ENCODE measurements at regions not wholly inside any gene's neighbourhood (a gene's known extent, or its start where the extent isn't known, plus 50 kb on each side); places are given as distances from the start of the nearest gene placed in this dataset.

DNA sequence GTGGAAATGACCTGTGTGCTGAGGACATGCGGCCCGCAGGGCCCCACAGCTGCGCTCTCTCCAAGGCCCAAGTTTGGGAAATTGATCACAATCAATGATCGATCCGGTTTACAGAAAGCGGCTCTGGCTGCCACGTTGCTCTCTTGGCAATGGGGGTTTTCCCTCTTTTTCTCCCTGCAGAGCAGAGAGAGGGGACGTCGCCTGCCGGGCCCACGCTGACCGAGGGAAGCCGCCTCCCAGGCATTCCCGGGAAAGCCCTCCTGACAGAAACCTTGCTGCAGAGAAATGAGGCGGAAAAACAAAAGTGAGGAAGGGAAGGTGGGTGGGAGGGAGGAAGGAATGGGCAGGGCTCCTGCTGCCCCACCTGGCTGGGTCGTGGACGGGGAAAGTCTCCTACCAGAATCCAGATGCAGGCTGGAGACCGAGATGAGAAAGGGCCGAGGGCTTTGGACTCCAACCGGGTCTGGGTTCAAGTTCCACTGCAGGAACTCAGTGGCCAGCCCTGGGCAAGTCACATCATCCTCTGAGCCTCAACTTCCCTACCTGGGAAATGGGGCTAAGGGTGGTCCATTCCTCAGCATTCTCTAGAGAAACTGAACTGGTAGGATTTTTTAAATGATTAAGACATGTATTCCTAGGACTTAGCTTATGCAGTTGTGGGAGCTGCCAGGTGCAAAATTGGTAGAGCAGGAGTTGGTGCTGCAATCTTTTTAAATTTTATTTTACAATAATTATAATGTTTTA lies 75.5 kb downstream of the PHETA1 start:
- RAD21 ChIA-PET (ENCODE audit: unreplicated experiment), result no interaction called here
- no peak overlapping the region for H3K4me3 ChIP-seq
- H3K4me1 ChIP-seq (ENCODE audit: control insufficient read depth, insufficient read depth, low read length), result no peaks in the 10 kb centered on the region
- BruUV-seq (replicated peaks), result no TSS peak
- no peaks in the 10 kb centered on the region for H4K20me1 ChIP-seq (ENCODE audit: control insufficient read depth, insufficient read depth)
- H3K4me2 ChIP-seq (ENCODE audit: control insufficient read depth, insufficient read depth), result no peak overlapping the region
- intact Hi-C loops (cut with micrococcal nuclease; ENCODE audit: unreplicated experiment) (no loop called here), in situ Hi-C loops (cut with MboI) (no loop called here)
- H3K27me3 ChIP-seq (replicated peaks in 1 of 2; ENCODE audit: control insufficient read depth in 2 of 2, insufficient read depth in 2 of 2, low read length in 1 of 2), result no peaks in the 10 kb centered on the region
- H3K27ac ChIP-seq (ENCODE audit: control insufficient read depth, insufficient read depth), result no peak overlapping the region
- TF ChIP-seq SIX5 (IDR thresholded peaks at IDR 0.05; ENCODE audit: low read depth, low read length, severe bottlenecking), result no peak
- TF ChIP-seq BCL11A (IDR thresholded peaks at IDR 0.05; ENCODE audit: low read depth, low read length), result no peak
- TF ChIP-seq SMC3 (IDR thresholded peaks at IDR 0.05; ENCODE audit: borderline replicate concordance, low read length), result no peak
- no peaks in the 10 kb centered on the region for H3K79me2 ChIP-seq (ENCODE audit: control insufficient read depth, insufficient read depth, low read length)
- WGBS (ENCODE audit: insufficient coverage, insufficient replicate concordance, low lambda C conversion rate, missing lambda C conversion rate), result 73% methylated on average over 20 of the region's 20 CpGs
- SMC1A ChIA-PET (ENCODE audit: uncharacterized antibody, unreplicated experiment), result no interaction called here
- POLR2A ChIA-PET, result no interaction called here
- FAIRE-seq (no peak), DNase-seq (ENCODE audit: low read depth, low spot score) (no peak), ATAC-seq (no peak)
- CTCF ChIA-PET, result interaction anchor here (0.7 kb wide), 1 partner anchor 204 kb away, joined by 3 read pairs; no protein-coding TSS in a partner anchor
- H2AFZ ChIP-seq (ENCODE audit: control insufficient read depth, low read depth, low read length), result no peak overlapping the region
- H3K9me3 ChIP-seq (replicated peaks; ENCODE audit: control insufficient read depth, insufficient read depth, low read length), result no peaks in the 10 kb centered on the region; the same call in 2 of the 3 replicates
- H3K9ac ChIP-seq (ENCODE audit: control insufficient read depth, insufficient read depth, low read length), result no peak overlapping the region
- no peaks in the 10 kb centered on the region for H3K36me3 ChIP-seq (ENCODE audit: control insufficient read depth in 2 of 2, insufficient read depth in 2 of 2, low read length in 1 of 2)

DNA sequence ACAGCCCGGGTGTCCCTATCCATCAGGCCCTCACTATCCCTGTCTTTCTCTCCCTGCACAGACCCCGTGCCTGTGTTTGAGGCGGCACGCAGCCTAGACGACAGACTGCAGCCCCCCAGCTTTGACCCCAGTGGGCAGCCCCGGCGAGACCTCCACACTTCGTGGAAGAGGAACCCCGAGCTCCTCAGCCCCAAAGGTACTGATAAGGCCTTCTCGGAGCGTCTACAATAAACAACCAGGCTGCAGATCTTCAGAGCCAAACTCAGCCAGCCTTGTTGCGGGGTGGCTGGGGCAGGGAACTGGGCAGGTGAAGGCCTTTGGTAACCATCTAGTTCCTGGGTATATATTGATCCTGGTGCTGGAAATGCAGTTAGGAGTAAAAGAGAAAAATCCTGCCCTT lies 77.5 kb downstream of the PHETA1 start:
- TF ChIP-seq ZNF274 (IDR thresholded peaks at IDR 0.05; ENCODE audit: insufficient read depth, insufficient read length) (no peak), EED (IDR thresholded peaks at IDR 0.05; ENCODE audit: low read depth) (no peak), NR2F1 (conservative IDR thresholded peaks at IDR 0.05) (no peak)
- H3K4me2 ChIP-seq (ENCODE audit: control insufficient read depth, insufficient read depth), result no peak overlapping the region
- in situ Hi-C loops (cut with MboI) (no loop called here), intact Hi-C loops (cut with micrococcal nuclease; ENCODE audit: unreplicated experiment) (no loop called here)
- no peaks in the 10 kb centered on the region for H4K20me1 ChIP-seq (ENCODE audit: control insufficient read depth, insufficient read depth)
- POLR2A ChIA-PET, result no interaction called here
- no peak overlapping the region for H3K4me3 ChIP-seq
- H3K79me2 ChIP-seq (ENCODE audit: control insufficient read depth, insufficient read depth, low read length), result no peaks in the 10 kb centered on the region
- no TSS peak for BruUV-seq (replicated peaks)
- no peaks in the 10 kb centered on the region for H3K27me3 ChIP-seq (replicated peaks in 1 of 2; ENCODE audit: control insufficient read depth in 2 of 2, insufficient read depth in 2 of 2, low read length in 1 of 2)
- RAD21 ChIA-PET (ENCODE audit: unreplicated experiment), result no interaction called here
- no peak for FAIRE-seq
- no peak for DNase-seq (ENCODE audit: low read depth, low spot score)
- H3K27ac ChIP-seq (ENCODE audit: control insufficient read depth, insufficient read depth), result no peak overlapping the region
- SMC1A ChIA-PET (ENCODE audit: uncharacterized antibody, unreplicated experiment), result no interaction called here
- CTCF ChIA-PET, result no interaction called here
- H3K9ac ChIP-seq (ENCODE audit: control insufficient read depth, insufficient read depth, low read length), result no peak overlapping the region
- no peaks in the 10 kb centered on the region; the same call in 2 of the 3 replicates for H3K9me3 ChIP-seq (replicated peaks; ENCODE audit: control insufficient read depth, insufficient read depth, low read length)
- no peak for ATAC-seq
- WGBS (ENCODE audit: insufficient coverage, insufficient replicate concordance, low lambda C conversion rate, missing lambda C conversion rate), result 60% methylated on average over 10 of the region's 12 CpGs
- no peak overlapping the region for H2AFZ ChIP-seq (ENCODE audit: control insufficient read depth, low read depth, low read length)
- no peaks in the 10 kb centered on the region for H3K4me1 ChIP-seq (ENCODE audit: control insufficient read depth, insufficient read depth, low read length)
- no peaks in the 10 kb centered on the region for H3K36me3 ChIP-seq (ENCODE audit: control insufficient read depth in 2 of 2, insufficient read depth in 2 of 2, low read length in 1 of 2)
